ENCODE measurements at regions not wholly inside any gene's neighbourhood (a gene's known extent, or its start where the extent isn't known, plus 50 kb on each side); places are given as distances from the start of the nearest gene placed in this dataset.
"Not testable (repeated sequence)": the region's sequence is repeated elsewhere in the genome, so short reads cannot be mapped to it uniquely, and the experiment has no call there.

DNA sequence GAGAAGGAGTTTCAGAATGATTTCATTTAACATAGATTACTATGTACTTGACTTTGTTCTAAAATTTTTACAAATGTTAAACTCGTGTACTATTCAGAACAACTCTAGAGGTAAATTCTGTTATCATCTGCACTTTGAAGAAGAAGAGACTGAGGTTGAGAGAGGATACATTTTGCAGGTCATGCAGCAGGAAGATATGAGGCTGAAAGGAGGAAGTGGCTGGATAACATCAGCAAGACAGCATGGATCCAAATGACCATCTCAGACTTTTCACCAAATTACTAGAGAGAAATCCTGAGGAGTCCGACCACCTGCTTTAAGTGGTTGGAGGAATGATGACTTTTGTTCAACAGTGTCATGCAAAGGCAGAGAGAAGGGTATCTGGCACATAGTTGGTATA, 84.9 kb downstream of the ASCL4 start:
- Mint-ChIP-seq H3K27ac (no peak overlapping the region), H3K9me3 (no peaks in the 10 kb centered on the region), H3K4me1 (no peaks in the 10 kb centered on the region), H3K4me3 (no peak overlapping the region), H3K27me3 (peaks cover 68% of the 10 kb centered on the region), H3K36me3 (ENCODE audit: low read depth) (no peaks in the 10 kb centered on the region)
- no peak for ATAC-seq (replicated peaks)

DNA sequence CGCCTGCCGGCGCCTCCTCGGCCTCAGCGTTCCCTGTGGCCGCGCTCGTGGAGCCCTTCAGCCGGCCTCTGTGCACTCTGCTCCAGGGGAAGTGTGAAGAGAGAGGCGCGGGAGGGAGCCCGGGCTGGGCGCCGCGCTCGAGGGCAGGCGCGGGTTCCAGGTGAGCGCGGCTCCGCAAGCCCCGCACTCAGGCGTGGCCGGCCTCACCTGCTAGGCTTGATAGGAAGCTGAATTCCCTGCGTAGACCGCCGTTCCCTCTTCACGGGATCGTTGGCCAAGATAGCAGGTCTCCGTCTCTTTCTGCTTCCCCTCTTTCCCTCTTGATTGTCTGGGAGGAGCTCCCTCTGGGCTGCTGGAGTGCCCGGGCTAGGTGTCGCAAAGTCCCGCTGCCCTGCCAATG, 89.7 kb downstream of the ASCL4 start:
- no peak overlapping the region for H3K4me3 Mint-ChIP-seq
- H3K9me3 Mint-ChIP-seq: no peaks in the 10 kb centered on the region
- no peak overlapping the region for H3K27ac Mint-ChIP-seq
- ATAC-seq (replicated peaks): no peak
- no peaks in the 10 kb centered on the region for H3K4me1 Mint-ChIP-seq
- peaks cover 59% of the 10 kb centered on the region for H3K27me3 Mint-ChIP-seq
- H3K36me3 Mint-ChIP-seq (ENCODE audit: low read depth): no peaks in the 10 kb centered on the region

DNA sequence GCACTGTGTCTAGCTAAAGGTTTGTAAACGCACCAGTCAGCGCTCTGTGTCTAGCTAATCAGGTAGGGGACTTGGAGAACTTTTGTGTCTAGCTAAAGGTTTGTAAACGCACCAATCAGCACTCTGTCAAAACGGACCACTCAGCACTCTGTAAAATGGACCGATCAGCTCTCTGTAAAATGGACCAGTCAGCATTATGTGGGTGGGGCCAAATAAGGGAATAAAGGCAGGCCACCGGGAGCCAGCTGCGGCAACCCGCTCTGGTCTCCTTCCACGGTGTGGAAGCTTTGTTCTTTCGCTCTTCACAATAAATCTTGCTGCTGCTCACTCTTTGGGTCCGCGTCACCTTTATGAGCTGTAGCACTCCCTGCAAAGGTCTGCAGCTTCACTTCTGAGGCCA, 90.2 kb downstream of the ASCL4 start:
- peaks cover 60% of the 10 kb centered on the region for H3K27me3 Mint-ChIP-seq
- H3K4me1 Mint-ChIP-seq; H3K4me3 Mint-ChIP-seq; H3K36me3 Mint-ChIP-seq (ENCODE audit: low read depth); H3K27ac Mint-ChIP-seq; H3K9me3 Mint-ChIP-seq; ATAC-seq (replicated peaks): not testable (repeated sequence)

DNA sequence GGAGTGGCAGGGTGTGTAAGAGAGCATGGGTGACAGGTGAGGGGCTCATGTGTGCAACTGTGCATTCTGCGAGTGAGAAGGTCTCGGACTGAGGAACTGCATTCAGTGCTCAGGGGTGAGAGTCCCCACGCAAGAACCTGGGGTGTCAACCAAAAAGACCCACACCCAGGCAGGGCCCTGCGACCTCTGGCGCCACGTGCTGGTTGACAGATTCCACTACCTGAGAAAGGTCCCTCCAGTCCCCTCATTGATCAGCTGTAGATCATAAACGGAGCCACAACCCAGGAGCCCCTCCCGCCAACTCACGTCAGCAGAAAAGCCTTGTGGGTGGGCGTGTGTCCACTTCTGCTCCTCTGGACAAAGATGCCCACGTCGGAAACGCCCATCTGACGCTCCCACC, 98.7 kb downstream of the ASCL4 start:
- Mint-ChIP-seq H3K4me3 (no peak overlapping the region), H3K27me3 (peaks cover 21% of the 10 kb centered on the region), H3K27ac (no peak overlapping the region), H3K36me3 (ENCODE audit: low read depth) (no peaks in the 10 kb centered on the region), H3K9me3 (no peaks in the 10 kb centered on the region), H3K4me1 (peaks cover 5% of the 10 kb centered on the region)
- no peak for ATAC-seq (replicated peaks)

DNA sequence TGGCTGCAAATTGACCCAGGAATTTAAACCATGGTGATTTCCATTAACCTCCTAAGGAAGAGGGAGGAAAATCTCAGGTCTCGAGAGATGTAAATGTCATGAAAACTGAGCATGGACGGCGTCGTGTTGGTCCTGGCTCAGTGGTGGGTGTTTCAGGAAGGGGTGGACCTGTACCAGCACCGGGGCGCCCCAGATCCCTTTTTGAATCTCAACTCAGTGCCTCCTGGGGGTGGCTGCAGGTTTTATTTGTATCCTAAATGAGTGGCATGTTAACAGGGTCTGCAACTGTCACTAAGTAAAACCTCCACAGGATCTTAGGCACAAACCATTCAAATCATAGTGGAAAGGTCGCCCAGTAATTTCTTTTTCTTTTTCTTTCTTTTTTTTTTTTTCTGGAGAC, 101.3 kb downstream of the ASCL4 start:
- Mint-ChIP-seq H3K4me3 (no peak overlapping the region), H3K36me3 (ENCODE audit: low read depth) (no peaks in the 10 kb centered on the region)

DNA sequence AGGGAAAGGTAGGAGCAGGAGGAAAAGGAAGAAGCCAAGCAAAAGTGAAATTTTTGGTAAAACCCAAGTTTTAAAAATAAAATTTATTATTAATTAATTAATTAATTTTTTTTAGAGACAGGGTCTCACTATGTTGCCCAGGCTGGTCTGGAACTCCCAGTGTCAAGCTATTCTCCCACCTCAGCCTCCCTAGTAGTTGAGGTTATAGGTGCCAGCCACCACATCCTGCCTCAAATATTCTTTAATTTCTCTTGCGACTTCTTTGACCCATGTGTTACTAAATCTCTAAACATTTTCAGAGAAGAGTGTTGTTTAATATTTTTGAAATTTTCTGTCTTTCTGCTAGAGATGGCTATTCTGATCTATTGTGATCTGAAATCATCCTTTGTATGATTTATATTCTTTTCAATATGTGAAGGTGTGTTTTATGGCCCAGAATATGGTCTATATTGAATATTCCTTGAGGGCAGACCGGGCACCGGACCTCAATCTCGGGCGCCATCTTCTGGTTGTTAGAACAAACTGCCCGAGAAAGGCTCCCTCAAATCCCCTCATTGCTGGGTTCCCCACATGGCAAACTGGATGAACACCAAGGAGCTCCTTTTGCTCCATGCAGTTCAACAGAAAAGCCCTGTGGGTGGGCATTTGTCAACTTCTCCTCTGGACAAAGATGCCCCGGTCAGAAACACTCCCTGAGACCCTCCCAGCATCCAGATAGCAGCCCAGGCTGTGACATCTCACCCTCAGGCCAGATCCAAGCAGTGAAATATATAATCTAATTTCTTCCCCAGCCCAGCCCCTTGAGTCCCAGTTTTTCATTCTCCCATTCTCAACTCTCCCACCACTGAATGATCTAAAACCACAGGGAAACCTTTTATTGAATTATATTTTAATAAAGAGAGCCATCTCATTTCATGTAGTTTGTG, 110.5 kb downstream of the ASCL4 start:
- Mint-ChIP-seq H3K9me3 (no peaks in the 10 kb centered on the region), H3K4me1 (no peaks in the 10 kb centered on the region), H3K27ac (no peak overlapping the region), H3K27me3 (peaks cover 10% of the 10 kb centered on the region), H3K4me3 (no peak overlapping the region), H3K36me3 (ENCODE audit: low read depth) (no peaks in the 10 kb centered on the region)
- peak; percentile 59 for ATAC-seq (replicated peaks)

More for the DNA sequence above, 101.3 kb downstream of the ASCL4 start:
- Mint-ChIP-seq H3K9me3 (no peaks in the 10 kb centered on the region), H3K27ac (no peak overlapping the region), H3K4me1 (peaks cover 5% of the 10 kb centered on the region), H3K27me3 (peaks cover 19% of the 10 kb centered on the region)
- ATAC-seq (replicated peaks): no peak

DNA sequence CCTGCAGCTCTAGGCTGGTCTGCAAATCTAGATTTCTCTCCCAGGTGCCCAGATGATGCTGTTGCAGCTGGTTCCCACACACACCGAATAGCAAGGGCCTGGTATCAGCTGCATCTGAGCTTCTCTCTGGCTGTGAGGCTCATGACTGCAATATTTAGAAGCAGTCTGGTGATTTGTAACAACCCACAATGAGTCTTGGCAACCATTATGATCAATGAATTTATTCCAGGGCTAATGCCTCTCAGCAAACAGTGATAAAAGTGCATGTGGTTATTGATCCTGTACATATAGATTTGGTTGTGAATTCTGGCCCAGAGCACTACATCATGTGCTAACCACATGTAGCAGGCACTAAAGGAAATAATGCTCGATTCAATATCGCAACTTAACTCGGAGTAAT, 114.3 kb downstream of the ASCL4 start:
- no peak overlapping the region for H3K4me3 Mint-ChIP-seq
- H3K4me1 Mint-ChIP-seq: no peaks in the 10 kb centered on the region
- no peak for ATAC-seq (replicated peaks)
- H3K27ac Mint-ChIP-seq: no peak overlapping the region
- H3K9me3 Mint-ChIP-seq: no peaks in the 10 kb centered on the region
- H3K27me3 Mint-ChIP-seq: peaks cover 10% of the 10 kb centered on the region
- H3K36me3 Mint-ChIP-seq (ENCODE audit: low read depth): no peaks in the 10 kb centered on the region

DNA sequence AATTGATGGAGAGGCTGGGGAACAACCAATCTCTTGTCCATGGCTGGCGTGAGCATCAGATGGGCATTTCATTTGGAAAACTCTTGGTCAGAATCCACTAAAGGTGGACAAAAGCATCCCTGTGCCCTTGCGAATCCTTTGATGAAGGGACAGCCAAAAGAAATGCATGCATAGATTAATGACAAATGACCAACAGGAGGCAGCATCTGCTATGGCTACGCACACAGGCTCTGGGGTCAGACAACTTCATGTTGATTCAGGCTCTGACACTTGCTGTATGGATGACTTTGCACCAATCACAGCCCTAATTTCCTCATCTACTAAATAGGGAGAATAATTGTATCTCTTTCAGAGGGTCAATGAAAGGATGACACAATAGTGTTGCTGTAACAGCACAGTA, 117.5 kb downstream of the ASCL4 start:
- ATAC-seq (replicated peaks): no peak

DNA sequence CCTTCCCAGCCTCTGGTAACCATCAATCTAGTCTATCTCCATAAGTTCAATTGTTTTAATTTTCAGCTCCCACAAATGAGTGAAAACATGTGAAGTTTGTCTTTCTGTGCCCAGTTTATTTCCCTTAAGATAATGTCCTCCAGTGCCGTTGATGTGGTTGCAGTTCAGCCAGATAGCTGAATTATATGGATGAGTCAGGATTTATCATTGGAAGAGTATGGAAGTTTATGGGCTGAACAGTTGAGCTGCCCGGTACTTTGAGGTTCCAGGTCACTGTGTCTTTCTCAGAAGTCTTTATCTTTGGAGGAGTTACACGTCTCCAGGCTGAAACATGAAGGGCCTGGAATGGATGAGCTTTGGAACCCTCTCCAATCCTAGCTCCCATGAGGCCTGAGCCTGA, 120.1 kb downstream of the ASCL4 start:
- Mint-ChIP-seq H3K4me1 (no peaks in the 10 kb centered on the region), H3K36me3 (ENCODE audit: low read depth) (no peaks in the 10 kb centered on the region), H3K27me3 (no peaks in the 10 kb centered on the region), H3K9me3 (no peaks in the 10 kb centered on the region), H3K27ac (no peak overlapping the region), H3K4me3 (no peak overlapping the region)
- ATAC-seq (replicated peaks): no peak

More for the DNA sequence above, 117.5 kb downstream of the ASCL4 start:
- Mint-ChIP-seq H3K27me3 (peaks cover 3% of the 10 kb centered on the region), H3K4me1 (no peaks in the 10 kb centered on the region), H3K9me3 (no peaks in the 10 kb centered on the region), H3K4me3 (no peak overlapping the region), H3K36me3 (ENCODE audit: low read depth) (no peaks in the 10 kb centered on the region), H3K27ac (no peak overlapping the region)

DNA sequence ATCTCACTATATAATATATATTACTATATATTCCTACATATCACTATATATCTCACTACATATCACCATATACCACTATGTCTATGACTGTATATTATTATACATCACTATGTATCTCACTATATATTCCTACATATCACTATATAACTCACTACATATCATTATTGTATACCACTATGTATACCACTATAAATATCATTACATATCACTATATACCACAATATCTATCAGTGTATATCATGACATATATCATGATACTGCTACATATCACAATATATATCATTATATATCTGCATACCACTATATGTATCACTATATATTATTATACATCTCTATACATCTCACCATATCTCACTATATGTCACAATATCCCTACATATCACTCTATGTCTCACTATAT, 121.5 kb downstream of the ASCL4 start:
- H3K27ac Mint-ChIP-seq: no peak overlapping the region
- H3K4me3 Mint-ChIP-seq: no peak overlapping the region
- no peaks in the 10 kb centered on the region for H3K4me1 Mint-ChIP-seq

DNA sequence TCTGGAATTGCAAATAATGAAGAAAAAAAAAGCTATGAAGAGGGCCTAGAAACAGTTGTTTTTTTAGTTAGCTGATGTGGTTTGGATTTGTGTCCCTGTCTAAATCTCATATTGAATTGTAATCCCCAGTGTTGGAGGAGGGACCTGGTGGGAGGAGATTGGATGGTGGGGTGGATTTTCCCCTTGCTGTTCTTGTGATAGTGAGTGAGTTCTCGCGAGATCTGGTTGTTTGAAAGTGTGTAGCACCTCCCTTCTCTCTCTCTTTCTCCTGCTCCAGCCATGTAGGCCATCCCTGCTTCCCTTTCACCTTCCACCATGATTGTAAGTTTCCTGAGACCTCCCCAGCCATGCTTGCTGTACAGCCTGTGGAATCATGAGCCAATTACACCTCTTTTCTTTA, 126.1 kb downstream of the ASCL4 start:
- no peaks in the 10 kb centered on the region for H3K4me1 Mint-ChIP-seq
- peaks cover 29% of the 10 kb centered on the region for H3K27me3 Mint-ChIP-seq
- H3K27ac Mint-ChIP-seq: no peak overlapping the region
- H3K36me3 Mint-ChIP-seq (ENCODE audit: low read depth): no peaks in the 10 kb centered on the region
- no peak for ATAC-seq (replicated peaks)
- no peak overlapping the region for H3K4me3 Mint-ChIP-seq
- H3K9me3 Mint-ChIP-seq: no peaks in the 10 kb centered on the region

More for the DNA sequence above, 121.5 kb downstream of the ASCL4 start:
- no peaks in the 10 kb centered on the region for H3K9me3 Mint-ChIP-seq
- H3K36me3 Mint-ChIP-seq (ENCODE audit: low read depth): no peaks in the 10 kb centered on the region
- no peak for ATAC-seq (replicated peaks)
- peaks cover 6% of the 10 kb centered on the region for H3K27me3 Mint-ChIP-seq

DNA sequence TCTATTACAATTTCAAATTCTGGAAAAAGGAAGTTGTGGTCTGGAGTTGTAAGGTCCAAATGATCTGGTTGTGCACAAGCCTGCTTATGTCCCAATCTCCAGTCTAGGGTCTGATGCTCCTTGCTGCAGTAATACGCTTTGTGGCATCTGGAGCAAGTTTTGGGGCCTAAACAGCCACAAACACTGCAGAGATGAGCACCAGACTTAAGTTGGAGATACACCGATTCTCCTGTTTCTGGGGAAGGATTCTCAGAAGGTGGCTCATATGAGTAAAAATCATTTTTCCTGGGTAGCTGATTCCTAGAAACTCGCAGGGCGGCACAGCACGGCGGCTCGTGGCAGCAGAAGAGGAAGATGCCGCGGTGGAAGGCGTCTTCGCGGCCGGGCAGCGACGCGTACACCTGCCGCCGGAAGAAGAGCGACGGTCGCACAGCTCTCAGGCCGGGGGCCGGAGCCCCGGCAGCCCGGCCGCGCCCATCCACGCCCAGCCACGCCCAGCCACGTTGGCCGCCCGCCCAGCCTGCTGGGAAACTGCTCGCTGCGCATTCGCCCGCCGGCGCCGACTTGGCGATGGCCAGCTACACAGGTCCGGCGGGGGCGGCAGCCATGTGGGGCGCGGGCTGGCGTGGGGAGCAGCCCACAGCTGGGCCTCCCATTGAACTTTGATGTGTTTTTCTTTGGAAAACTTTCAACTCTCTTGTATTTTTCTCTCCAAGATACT, 129.0 kb downstream of the ASCL4 start:
- peak; percentile 97 for ATAC-seq (replicated peaks)
- no peaks in the 10 kb centered on the region for H3K9me3 Mint-ChIP-seq
- no peaks in the 10 kb centered on the region for H3K36me3 Mint-ChIP-seq (ENCODE audit: low read depth)
- no peak overlapping the region for H3K27ac Mint-ChIP-seq
- H3K27me3 Mint-ChIP-seq: peaks cover 39% of the 10 kb centered on the region
- no peaks in the 10 kb centered on the region for H3K4me1 Mint-ChIP-seq
- H3K4me3 Mint-ChIP-seq: peak overlapping the region; percentile 78

DNA sequence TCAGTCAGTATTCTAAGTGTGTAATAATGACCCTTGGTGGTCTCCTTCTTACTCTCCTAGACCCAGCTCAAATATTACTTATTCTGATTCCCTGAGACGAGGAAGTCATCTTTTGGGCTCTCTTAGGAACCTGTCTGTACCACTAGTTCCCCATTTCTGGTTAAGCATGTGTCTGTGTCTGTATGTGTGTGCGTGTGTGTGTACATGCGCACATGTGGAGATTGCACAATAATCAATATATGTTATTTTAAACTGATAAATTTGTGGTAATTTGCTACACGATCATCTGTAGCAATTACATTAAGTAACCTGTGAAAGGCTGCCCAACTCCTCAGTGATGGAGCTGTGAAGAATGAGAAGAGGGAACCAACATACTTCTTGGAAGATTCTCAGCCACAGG, 132.2 kb downstream of the ASCL4 start:
- Mint-ChIP-seq H3K27ac (no peak overlapping the region), H3K27me3 (peaks cover 41% of the 10 kb centered on the region), H3K4me1 (no peaks in the 10 kb centered on the region), H3K9me3 (no peaks in the 10 kb centered on the region), H3K36me3 (ENCODE audit: low read depth) (no peaks in the 10 kb centered on the region), H3K4me3 (no peak overlapping the region)
- no peak for ATAC-seq (replicated peaks)

DNA sequence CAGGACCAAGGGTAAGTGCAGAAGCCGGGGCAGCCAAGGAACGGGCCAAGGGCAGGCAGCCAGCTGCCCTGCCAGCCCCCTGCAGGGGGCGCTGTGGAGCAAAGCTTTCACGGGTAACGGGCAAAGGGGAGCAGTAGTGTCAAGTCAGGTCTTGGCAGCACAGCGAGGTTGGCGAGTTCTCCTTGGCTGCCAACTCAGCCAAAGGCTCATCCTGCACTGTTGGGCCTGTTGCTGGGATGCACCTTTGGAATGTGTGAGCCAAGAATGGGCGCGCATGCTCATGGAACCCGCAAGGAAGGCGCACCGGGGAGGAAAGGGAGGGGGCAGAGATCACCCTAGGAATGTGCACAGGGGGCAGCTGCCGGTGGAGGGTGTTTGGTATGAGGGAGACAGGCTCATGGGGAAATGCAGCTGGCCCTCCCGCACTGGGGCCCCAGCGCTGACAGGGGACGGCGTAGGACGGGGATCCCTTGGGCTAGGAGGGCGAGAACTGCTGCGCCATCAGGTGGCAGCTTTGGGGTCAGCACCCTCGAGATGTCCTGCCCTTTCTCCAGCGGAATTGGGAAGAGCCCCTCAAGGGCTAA, 138.0 kb downstream of the ASCL4 start:
- peak; percentile 85 for ATAC-seq (replicated peaks)
- no peak overlapping the region for H3K27ac Mint-ChIP-seq
- H3K4me1 Mint-ChIP-seq: peaks cover 4% of the 10 kb centered on the region
- no peaks in the 10 kb centered on the region for H3K36me3 Mint-ChIP-seq (ENCODE audit: low read depth)
- peak overlapping the region; percentile 73 for H3K4me3 Mint-ChIP-seq
- peaks cover 27% of the 10 kb centered on the region for H3K27me3 Mint-ChIP-seq
- H3K9me3 Mint-ChIP-seq: no peaks in the 10 kb centered on the region
